ENCODE measurements at regions not wholly inside any gene's neighbourhood (a gene's known extent, or its start where the extent isn't known, plus 50 kb on each side); places are given as distances from the start of the nearest gene placed in this dataset.

- Histone ChIP-seq H3K27ac (no peak overlapping the region), H3K4me1 (no peaks in the 10 kb centered on the region), H3K27me3 (no peaks in the 10 kb centered on the region), H3K4me3 (replicated peaks in 1 of 3) (no peak overlapping the region), H3K36me3 (no peaks in the 10 kb centered on the region), H3K9me3 (no peaks in the 10 kb centered on the region)
- no peak for TF ChIP-seq POLR2A (IDR thresholded peaks at IDR 0.05)
- TF ChIP-seq CTCF (IDR thresholded peaks at IDR 0.05), result no peak
- intact Hi-C loops (cut with DNase I), result no loop called here
- no peak for DNase-seq
- 84 to 90% methylated on average over 6 of the region's 7 CpGs for WGBS, 2 donors
These were observed 95.3 kb upstream of the CRHR1 start for GRCh38 chr17:45688820-45689219.

- H3K4me3 ChIP-seq (replicated peaks in 1 of 3), result no peak overlapping the region
- intact Hi-C loops (cut with DNase I), result no loop called here
- no peaks in the 10 kb centered on the region for H3K27me3 ChIP-seq
These were observed 94.7 kb upstream of the CRHR1 start for GRCh38 chr17:45689451-45689850.

GRCh38 chr17:45690625-45691275, 93.4 kb upstream of the CRHR1 start:
- Histone ChIP-seq H3K27ac (no peak overlapping the region), H3K27me3 (no peaks in the 10 kb centered on the region), H3K4me3 (replicated peaks in 1 of 3) (no peak overlapping the region), H3K9me3 (no peaks in the 10 kb centered on the region), H3K4me1 (no peaks in the 10 kb centered on the region), H3K36me3 (no peaks in the 10 kb centered on the region)
- no peak for DNase-seq
- WGBS, 2 donors, result 63% methylated on average over 13 of the region's 13 CpGs
- intact Hi-C loops (cut with DNase I), result no loop called here
- TF ChIP-seq CTCF (IDR thresholded peaks at IDR 0.05) (no peak), POLR2A (IDR thresholded peaks at IDR 0.05) (no peak)

More at GRCh38 chr17:45689451-45689850, 94.7 kb upstream of the CRHR1 start:
- no peaks in the 10 kb centered on the region for H3K36me3 ChIP-seq
- no peak overlapping the region for H3K27ac ChIP-seq
- TF ChIP-seq POLR2A (IDR thresholded peaks at IDR 0.05) (no peak), CTCF (IDR thresholded peaks at IDR 0.05) (no peak)
- no peaks in the 10 kb centered on the region for H3K9me3 ChIP-seq
- DNase-seq, result no peak
- H3K4me1 ChIP-seq, result no peaks in the 10 kb centered on the region
- 86 to 90% methylated on average over 6 of the region's 6 CpGs for WGBS, 2 donors

GRCh38 chr17:45692661-45693060, 91.5 kb upstream of the CRHR1 start:
- H3K36me3 ChIP-seq, result no peaks in the 10 kb centered on the region
- no peak overlapping the region for H3K27ac ChIP-seq
- intact Hi-C loops (cut with DNase I), result no loop called here
- WGBS, 2 donors, result 63 to 84% methylated on average over 4 of the region's 4 CpGs
- no peaks in the 10 kb centered on the region for H3K9me3 ChIP-seq
- DNase-seq, result no peak
- H3K4me1 ChIP-seq, result no peaks in the 10 kb centered on the region
- no peaks in the 10 kb centered on the region for H3K27me3 ChIP-seq
- TF ChIP-seq CTCF (IDR thresholded peaks at IDR 0.05), result no peak
- TF ChIP-seq POLR2A (IDR thresholded peaks at IDR 0.05), result no peak
- H3K4me3 ChIP-seq (replicated peaks in 1 of 3), result no peak overlapping the region

GRCh38 chr17:45693792-45694191, 90.3 kb upstream of the CRHR1 start:
- no peaks in the 10 kb centered on the region for H3K4me1 ChIP-seq
- TF ChIP-seq POLR2A (IDR thresholded peaks at IDR 0.05) (no peak), CTCF (IDR thresholded peaks at IDR 0.05) (no peak)

More at GRCh38 chr17:45693792-45694191, 90.3 kb upstream of the CRHR1 start:
- no peak for DNase-seq
- Histone ChIP-seq H3K36me3 (no peaks in the 10 kb centered on the region), H3K4me3 (replicated peaks in 1 of 3) (no peak overlapping the region), H3K27me3 (no peaks in the 10 kb centered on the region), H3K27ac (no peak overlapping the region), H3K9me3 (no peaks in the 10 kb centered on the region)
- intact Hi-C loops (cut with DNase I), result no loop called here

All from thyroid gland (tissue), 4 donors.